H1 (cell line): ENCODE measurements at regions not wholly inside any gene's neighbourhood (a gene's known extent, or its start where the extent isn't known, plus 50 kb on each side); places are given as distances from the start of the nearest gene placed in this dataset.
A peak's percentile ranks its signal among the peaks of the same experiment; 100 is the strongest.

Experiments
- CTCF ChIA-PET: fragments of 300-600 bp; sonication (Branson Sonifier 250); formaldehyde crosslinking; loops from one replicate; lab custom pipeline; 2021; ENCODE audit not compliant: partially characterized antibody; lab: Charles Lee
- POLR2A ChIA-PET: fragments of 300-600 bp; sonication (Branson Sonifier 250); formaldehyde crosslinking; loops from one replicate; lab custom pipeline; 2021; ENCODE audit warnings: inconsistent platforms; ENCODE audit not compliant: partially characterized antibody; lab: Charles Lee
- DNase-seq, 2 experiments: peaks; one replicate each; pipeline versions ENCODE4 v3.0.0 to v3.0.0-alpha.2; 2010 to 2022; ENCODE audit warnings: low spot score in 2 of 2, low read depth in 1 of 2, mixed read lengths in 1 of 2
- FAIRE-seq: peaks from 2 replicates; lab custom pipeline; 2011; peaks lifted over from hg19 to GRCh38; lab: Jason Lieb, UNC
- H2AFZ ChIP-seq: 2 replicates; pipeline ENCODE4 v1.8.1; 2012; ENCODE audit warnings: low read length, inconsistent platforms
- H2AK5ac ChIP-seq: 2 replicates; pipeline ENCODE4 v1.6.1; 2013; ENCODE audit warnings: low read depth, low read length
- H2BK120ac ChIP-seq: replicated peaks from 2 replicates; pipeline ENCODE3; 2013; ENCODE audit warnings: low read depth, low read length, inconsistent platforms
- H2BK12ac ChIP-seq: 2 replicates; pipeline ENCODE4 v1.6.1; 2013; ENCODE audit warnings: low read depth, low read length
- H2BK15ac ChIP-seq: 2 replicates; pipeline ENCODE4 v1.6.1; 2013; ENCODE audit warnings: low read length
- H2BK20ac ChIP-seq: 2 replicates; pipeline ENCODE4 v1.6.1; 2013; ENCODE audit warnings: low read length
- H2BK5ac ChIP-seq: 2 replicates; pipeline ENCODE4 v1.6.1; 2013; ENCODE audit warnings: low read depth, low read length
- H3K14ac ChIP-seq: 2 replicates; pipeline ENCODE4 v1.6.1; 2013; ENCODE audit warnings: inconsistent platforms; ENCODE audit not compliant: insufficient read length
- H3K18ac ChIP-seq: 2 replicates; pipeline ENCODE4 v1.6.1; 2013; ENCODE audit warnings: low read length; ENCODE audit errors: extremely low read depth
- H3K23ac ChIP-seq: 2 replicates; pipeline ENCODE4 v1.6.1; 2013; ENCODE audit warnings: inconsistent platforms; ENCODE audit not compliant: insufficient read length
- H3K23me2 ChIP-seq: 2 replicates; pipeline ENCODE4 v1.6.1; 2013; ENCODE audit warnings: low read depth, low read length
- H3K27ac ChIP-seq: 2 replicates; pipeline ENCODE4 v1.6.1; 2011; ENCODE audit warnings: low read depth, low read length, inconsistent platforms
- H3K27me3 ChIP-seq, 4 experiments: replicated peaks in 1 of 4; 1 replicate in 1 of 4; 2 replicates in 3 of 4; pipeline versions ENCODE4 v1.6.1 to v1.8.1; 2011 to 2013; ENCODE audit warnings: low read length in 3 of 4, mild to moderate bottlenecking in 3 of 4, inconsistent platforms in 2 of 4, mixed read lengths in 2 of 4, moderate library complexity in 1 of 4; ENCODE audit not compliant: control insufficient read depth in 3 of 4, insufficient read depth in 3 of 4; ENCODE audit errors: extremely low read depth in 1 of 4
- H3K36me3 ChIP-seq, 4 experiments: 2 replicates each; pipeline versions ENCODE4 v1.6.1 to v1.8.1; 2011 to 2013; ENCODE audit warnings: mild to moderate bottlenecking in 4 of 4, low read length in 3 of 4, moderate library complexity in 2 of 4, control low read depth in 1 of 4, inconsistent platforms in 1 of 4; ENCODE audit not compliant: insufficient read depth in 4 of 4, control insufficient read depth in 2 of 4
- H3K4ac ChIP-seq: replicated peaks from 2 replicates; pipeline ENCODE3; 2013; ENCODE audit warnings: low read length, low read depth, mixed read lengths, inconsistent platforms; ENCODE audit not compliant: insufficient read length
- H3K4me1 ChIP-seq, 4 experiments: replicated peaks in 1 of 4; 1 replicate in 1 of 4; 2 replicates in 3 of 4; pipeline versions ENCODE4 v1.6.1 to v1.8.1; 2011 to 2013; ENCODE audit warnings: low read length in 3 of 4, inconsistent platforms in 2 of 4, mixed read lengths in 1 of 4; ENCODE audit not compliant: insufficient read depth in 4 of 4, control insufficient read depth in 3 of 4
- H3K4me2 ChIP-seq, 2 experiments: 2 replicates each; pipeline versions ENCODE4 v1.6.1 to v1.8.1; 2011 to 2013; ENCODE audit warnings: low read depth in 2 of 2, low read length in 2 of 2, control low read depth in 1 of 2, inconsistent platforms in 1 of 2, mild to moderate bottlenecking in 1 of 2; ENCODE audit not compliant: insufficient read depth in 1 of 2
- H3K4me3 ChIP-seq, 4 experiments: fragments of 200-600, 300-600 bp in 1 of 4; sonication (generic), shearing (Covaris generic), sonication (Bioruptor Twin) in 1 of 4; 2 replicates each; pipeline versions ENCODE4 v1.5.1 to v1.8.1; 2011 to 2016; ENCODE audit warnings: low read length in 4 of 4, low read depth in 3 of 4, control low read depth in 2 of 4, inconsistent platforms in 2 of 4, mild to moderate bottlenecking in 2 of 4, mixed read lengths in 1 of 4, moderate library complexity in 1 of 4; ENCODE audit not compliant: insufficient read depth in 2 of 4; ENCODE audit errors: extremely low read depth in 1 of 4
- H3K56ac ChIP-seq: replicated peaks from 2 replicates; pipeline ENCODE3; 2013; ENCODE audit warnings: low read depth, mild to moderate bottlenecking, mixed read lengths, low read length, inconsistent platforms; ENCODE audit not compliant: insufficient read length
- H3K79me1 ChIP-seq: 2 replicates; pipeline ENCODE4 v1.6.1; 2013; ENCODE audit warnings: low read depth, low read length, control low read depth
- H3K79me2 ChIP-seq, 2 experiments: 2 replicates each; pipeline versions ENCODE4 v1.6.1 to v1.8.1; 2012 to 2013; ENCODE audit warnings: low read length in 2 of 2, mild to moderate bottlenecking in 2 of 2, inconsistent platforms in 1 of 2; ENCODE audit not compliant: insufficient read depth in 2 of 2, control insufficient read depth in 1 of 2
- H3K9ac ChIP-seq, 4 experiments: replicated peaks in 1 of 4; 1 replicate in 1 of 4; 2 replicates in 3 of 4; pipeline versions ENCODE4 v1.6.1 to v1.8.1; 2011 to 2013; ENCODE audit warnings: low read depth in 3 of 4, low read length in 3 of 4, control low read depth in 2 of 4, mild to moderate bottlenecking in 2 of 4, moderate library complexity in 2 of 4, inconsistent platforms in 1 of 4; ENCODE audit errors: extremely low read depth in 1 of 4
- H3K9me3 ChIP-seq, 2 experiments: 2 replicates each; pipeline versions ENCODE4 v1.6.1 to v1.8.1; 2012 to 2013; ENCODE audit warnings: mild to moderate bottlenecking in 2 of 2, moderate library complexity in 2 of 2, control low read depth in 1 of 2, inconsistent platforms in 1 of 2, low read depth in 1 of 2, low read length in 1 of 2, mixed read lengths in 1 of 2; ENCODE audit not compliant: insufficient read depth in 2 of 2
- H4K20me1 ChIP-seq, 2 experiments: replicated peaks in 1 of 2; 2 replicates each; pipeline versions ENCODE3 to v1.8.1; 2011 to 2013; ENCODE audit warnings: inconsistent platforms in 2 of 2, low read length in 2 of 2, mild to moderate bottlenecking in 1 of 2; ENCODE audit not compliant: insufficient read depth in 2 of 2, control insufficient read depth in 1 of 2
- H4K5ac ChIP-seq: 2 replicates; pipeline ENCODE4 v1.6.1; 2013; ENCODE audit warnings: low read length, low read depth, mixed read lengths, inconsistent platforms; ENCODE audit not compliant: insufficient read length
- H4K8ac ChIP-seq: 2 replicates; pipeline ENCODE4 v1.8.0; 2013; ENCODE audit warnings: mild to moderate bottlenecking, moderate library complexity, low read length, inconsistent platforms; ENCODE audit not compliant: insufficient read depth; ENCODE audit errors: extremely low read depth
- H4K91ac ChIP-seq: replicated peaks from 2 replicates; pipeline ENCODE3; 2013; ENCODE audit warnings: low read length, mixed read lengths, inconsistent platforms; ENCODE audit not compliant: insufficient read length
- JUN ChIP-seq: IDR thresholded peaks from 2 replicates; pipeline ENCODE4 v1.6.1; 2011; ENCODE audit warnings: low read depth, mild to moderate bottlenecking, improper control_type of control experiment, low read length
- RAD21 ChIP-seq, 2 experiments: IDR thresholded peaks in 1 of 2; conservative IDR thresholded peaks in 1 of 2; 2 replicates each; pipeline ENCODE4 v1.6.1; 2011; ENCODE audit warnings: low read depth in 2 of 2, low read length in 2 of 2, improper control_type of control experiment in 1 of 2, inconsistent platforms in 1 of 2, mild to moderate bottlenecking in 1 of 2, moderate library complexity in 1 of 2
- WGBS, 2 experiments: shearing (Covaris generic) in 1 of 2; methylation state at CpG; one replicate each; pipeline versions ENCODE4 v1.1.6 to v1.1.7; 2013 to 2015; ENCODE audit warnings: low lambda C conversion rate in 2 of 2, mixed read lengths in 2 of 2, inconsistent platforms in 1 of 2, low coverage in 1 of 2, missing lambda C conversion rate in 1 of 2; ENCODE audit not compliant: insufficient replicate concordance in 2 of 2, insufficient coverage in 1 of 2, insufficient read length in 1 of 2; ENCODE audit errors: extremely low coverage in 1 of 2, missing lambda C conversion rate in 1 of 2; 5-methylcytosine and 5-hydroxymethylcytosine counted together

DNA sequence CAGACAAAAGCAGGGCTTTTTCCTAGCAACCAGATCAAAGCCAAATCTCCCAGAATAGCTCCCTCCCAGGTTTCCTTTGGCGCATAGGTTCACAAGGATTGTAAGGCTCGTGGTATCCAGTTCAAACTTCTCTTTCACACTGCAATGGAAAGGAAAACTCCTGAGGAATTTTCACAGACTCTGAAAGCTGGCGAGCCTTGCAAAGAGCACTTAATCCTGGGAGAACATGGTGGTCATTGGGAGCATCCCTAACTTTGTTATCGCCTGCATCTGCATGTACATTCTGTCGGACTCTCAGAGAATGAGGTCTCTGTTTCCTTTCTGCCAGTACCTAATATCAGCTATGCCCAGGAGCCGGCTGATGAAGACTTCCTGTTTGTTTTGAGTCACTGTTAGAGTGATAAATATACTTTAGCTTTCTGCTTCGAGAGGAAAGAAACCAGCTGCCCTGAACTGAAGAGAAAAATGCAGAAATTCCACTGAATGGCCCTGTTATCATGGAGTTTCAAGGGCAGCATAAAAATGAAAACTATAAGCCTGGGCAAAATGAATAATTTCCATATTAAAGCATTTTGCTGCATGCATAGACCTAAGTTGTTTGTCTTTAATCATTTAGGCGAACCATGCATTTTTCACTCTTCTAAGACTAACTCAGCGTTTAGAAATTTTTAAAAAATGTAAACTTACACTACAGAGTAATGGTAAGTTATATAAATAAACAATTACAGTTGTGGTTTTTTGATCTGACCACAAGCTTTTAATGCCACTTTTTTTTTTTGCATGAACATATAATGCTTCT, 76.4 kb upstream of the ZEB2 start:
- Histone ChIP-seq H3K4me1 (peaks cover 0 to 9% (median 5%) of the 10 kb centered on the region in 4 experiments; a peak in 4 of 7 replicates), H4K20me1 (no peaks in the 10 kb centered on the region), H2BK15ac (no peak overlapping the region), H2AFZ (peak overlapping the region; percentile 26; the same call in 1 of the 2 replicates), H3K4me3 (no peak overlapping the region), H4K8ac (no peak overlapping the region; the same call in 1 of the 2 replicates), H3K36me3 (no peaks in the 10 kb centered on the region), H3K14ac (no peak overlapping the region), H2BK20ac (no peak overlapping the region), H3K23me2 (no peaks in the 10 kb centered on the region), H3K9me3 (no peaks in the 10 kb centered on the region), H3K9ac (no peak overlapping the region), H3K79me1 (no peaks in the 10 kb centered on the region), H3K18ac (no peak overlapping the region), H3K4ac (no peak overlapping the region), H2BK5ac (no peak overlapping the region), H3K27ac (no peak overlapping the region), H2BK12ac (no peak overlapping the region), H3K27me3 (no peaks in the 10 kb centered on the region), H3K79me2 (no peaks in the 10 kb centered on the region), H2BK120ac (no peak overlapping the region), H4K5ac (no peak overlapping the region), H3K56ac (no peak overlapping the region), H3K4me2 (no peak overlapping the region), H4K91ac (no peak overlapping the region), H2AK5ac (no peak overlapping the region), H3K23ac (no peak overlapping the region)
- POLR2A ChIA-PET, result no interaction called here
- TF ChIP-seq RAD21 (IDR thresholded peaks at IDR 0.05 in 1 of 2, conservative IDR thresholded peaks at IDR 0.05 in 1 of 2; ENCODE audit: low read depth in 2 of 2, low read length in 2 of 2) (no peak), JUN (no peak)
- CTCF ChIA-PET, result no interaction called here
- DNase-seq (no peak), FAIRE-seq (no peak)
- WGBS, 2 experiments, result 72% methylated on average over 9 of the region's 9 CpGs; no CpG with 5 or more reads in 1 of the 2 experiments
